HEK293 (cell line): ENCODE measurements at regions not wholly inside any gene's neighbourhood (a gene's known extent, or its start where the extent isn't known, plus 50 kb on each side); places are given as distances from the start of the nearest gene placed in this dataset.

Experiments used
- FEZF1 ChIP-seq: fragments of 450-650 bp; formaldehyde crosslinking; IDR thresholded peaks from 2 replicates; pipeline ENCODE4 v1.5.1; 2016; ENCODE audit warnings: missing biosample characterization, missing genetic modification characterization
- KLF1 ChIP-seq: fragments of 450-650 bp; formaldehyde crosslinking; IDR thresholded peaks from 2 replicates; pipeline ENCODE4 v1.5.1; 2016; ENCODE audit warnings: missing biosample characterization, missing genetic modification characterization
- KLF16 ChIP-seq: fragments of 450-650 bp; formaldehyde crosslinking; IDR thresholded peaks from 2 replicates; pipeline ENCODE4 v1.5.1; 2017; ENCODE audit warnings: missing biosample characterization, missing genetic modification characterization
- KLF9 ChIP-seq: fragments of 450-650 bp; formaldehyde crosslinking; IDR thresholded peaks from 2 replicates; pipeline ENCODE4 v1.5.1; 2016; ENCODE audit warnings: missing biosample characterization, missing genetic modification characterization, low read depth
- MZF1 ChIP-seq: fragments of 450-650 bp; formaldehyde crosslinking; IDR thresholded peaks from 2 replicates; pipeline ENCODE4 v1.5.1; 2017; ENCODE audit warnings: missing biosample characterization, missing genetic modification characterization, borderline replicate concordance
- REPIN1 ChIP-seq: fragments of 450-650 bp; formaldehyde crosslinking; IDR thresholded peaks from 2 replicates; pipeline ENCODE4 v1.5.1; 2017; ENCODE audit warnings: missing biosample characterization, missing genetic modification characterization, low read depth
- SP7 ChIP-seq: fragments of 450-650 bp; formaldehyde crosslinking; IDR thresholded peaks from 2 replicates; pipeline ENCODE4 v1.5.1; 2016; ENCODE audit warnings: missing biosample characterization, missing genetic modification characterization
- ZBTB17 ChIP-seq: fragments of 450-650 bp; formaldehyde crosslinking; IDR thresholded peaks from 2 replicates; pipeline ENCODE4 v1.5.1; 2016; ENCODE audit warnings: missing biosample characterization, missing genetic modification characterization
- ZBTB48 ChIP-seq: fragments of 450-650 bp; formaldehyde crosslinking; IDR thresholded peaks from 2 replicates; pipeline ENCODE4 v1.5.1; 2016; ENCODE audit warnings: missing biosample characterization, missing genetic modification characterization
- ZBTB7A ChIP-seq: fragments of 450-650 bp; formaldehyde crosslinking; IDR thresholded peaks from 2 replicates; pipeline ENCODE4 v1.5.1; 2016; ENCODE audit warnings: low read depth, missing biosample characterization, missing genetic modification characterization
- ZEB2 ChIP-seq: fragments of 450-650 bp; formaldehyde crosslinking; IDR thresholded peaks from 2 replicates; pipeline ENCODE4 v1.5.1; 2016; ENCODE audit warnings: missing biosample characterization, missing genetic modification characterization
- ZFP37 ChIP-seq: fragments of 450-650 bp; formaldehyde crosslinking; IDR thresholded peaks from 2 replicates; pipeline ENCODE4 v1.5.1; 2016; ENCODE audit warnings: missing biosample characterization, missing genetic modification characterization
- ZNF132 ChIP-seq: fragments of 450-650 bp; formaldehyde crosslinking; IDR thresholded peaks from 2 replicates; pipeline ENCODE4 v1.5.1; 2017; ENCODE audit warnings: missing biosample characterization, missing genetic modification characterization, borderline replicate concordance
- ZNF19 ChIP-seq: fragments of 450-650 bp; formaldehyde crosslinking; IDR thresholded peaks from 2 replicates; pipeline ENCODE4; 2016; ENCODE audit warnings: missing biosample characterization, missing genetic modification characterization, low read depth
- ZNF354C ChIP-seq: fragments of 450-650 bp; formaldehyde crosslinking; IDR thresholded peaks from 2 replicates; pipeline ENCODE4 v1.5.1; 2016; ENCODE audit warnings: missing biosample characterization, missing genetic modification characterization, low read depth, borderline replicate concordance
- ZNF426 ChIP-seq: fragments of 450-650 bp; formaldehyde crosslinking; IDR thresholded peaks from 2 replicates; pipeline ENCODE4 v1.5.1; 2017; ENCODE audit warnings: missing biosample characterization, missing genetic modification characterization, mild to moderate bottlenecking, inconsistent platforms, moderate library complexity
- ZNF530 ChIP-seq: fragments of 450-650 bp; formaldehyde crosslinking; IDR thresholded peaks from 2 replicates; pipeline ENCODE4 v1.5.1; 2016; ENCODE audit warnings: low read depth, missing biosample characterization, missing genetic modification characterization
- ZNF549 ChIP-seq: fragments of 450-650 bp; IDR thresholded peaks from 2 replicates; pipeline ENCODE4 v1.5.1; 2018; ENCODE audit warnings: missing biosample characterization, missing genetic modification characterization, mild to moderate bottlenecking, inconsistent platforms, moderate library complexity
- ZNF600 ChIP-seq: fragments of 450-650 bp; formaldehyde crosslinking; IDR thresholded peaks from 2 replicates; pipeline ENCODE4 v1.5.1; 2016; ENCODE audit warnings: missing biosample characterization, missing genetic modification characterization
- ZNF623 ChIP-seq: fragments of 450-650 bp; formaldehyde crosslinking; IDR thresholded peaks from 2 replicates; pipeline ENCODE4 v1.5.1; 2016; ENCODE audit warnings: missing biosample characterization, missing genetic modification characterization
- ZNF626 ChIP-seq: fragments of 450-650 bp; sonication (Bioruptor Pico); formaldehyde crosslinking; IDR thresholded peaks from 2 replicates; pipeline ENCODE4 v1.5.1; 2018; ENCODE audit warnings: missing biosample characterization, missing genetic modification characterization, inconsistent platforms
- ZNF658 ChIP-seq: fragments of 450-650 bp; formaldehyde crosslinking; IDR thresholded peaks from 2 replicates; pipeline ENCODE4; 2016; ENCODE audit warnings: missing biosample characterization, missing genetic modification characterization
- ZNF660 ChIP-seq: fragments of 450-650 bp; IDR thresholded peaks from 2 replicates; pipeline ENCODE4 v1.5.1; 2018; ENCODE audit warnings: missing biosample characterization, mild to moderate bottlenecking, missing genetic modification characterization
- ZNF768 ChIP-seq: fragments of 450-650 bp; formaldehyde crosslinking; IDR thresholded peaks from 2 replicates; pipeline ENCODE4 v1.5.1; 2018; ENCODE audit warnings: missing biosample characterization, mild to moderate bottlenecking, missing genetic modification characterization
- ZNF776 ChIP-seq: fragments of 450-650 bp; formaldehyde crosslinking; IDR thresholded peaks from 2 replicates; pipeline ENCODE4 v1.5.0; 2017; ENCODE audit warnings: missing biosample characterization, missing genetic modification characterization, borderline replicate concordance
- ZSCAN30 ChIP-seq: fragments of 450-650 bp; IDR thresholded peaks from 2 replicates; pipeline ENCODE4 v1.5.1; 2018; ENCODE audit warnings: missing biosample characterization, mild to moderate bottlenecking, missing genetic modification characterization, moderate library complexity
- TF ChIP-seq, protein P1 (sequence below): fragments of 450-650 bp; formaldehyde crosslinking; IDR thresholded peaks from 2 replicates; pipeline ENCODE4 v1.5.1; 2016; ENCODE audit warnings: missing biosample characterization, missing genetic modification characterization
- TF ChIP-seq, protein P2 (sequence below): fragments of 450-650 bp; formaldehyde crosslinking; IDR thresholded peaks from 2 replicates; pipeline ENCODE4 v1.5.1; 2016; ENCODE audit warnings: missing biosample characterization, missing genetic modification characterization
- TF ChIP-seq, protein P3 (sequence below): sonication (generic); formaldehyde crosslinking; IDR thresholded peaks from 2 replicates; pipeline ENCODE4 v1.8.1; 2022; ENCODE audit warnings: mild to moderate bottlenecking, moderate library complexity, missing genetic modification reagents
- TF ChIP-seq, protein P4 (sequence below): fragments of 450-650 bp; formaldehyde crosslinking; IDR thresholded peaks from 2 replicates; pipeline ENCODE4 v1.5.0; 2017; ENCODE audit warnings: missing biosample characterization, missing genetic modification characterization, borderline replicate concordance
- TF ChIP-seq, protein P5 (sequence below): IDR thresholded peaks from 2 replicates; pipeline ENCODE4 v1.6.1; 2011; ENCODE audit warnings: mild to moderate bottlenecking, low read depth, low read length, borderline replicate concordance

DNA sequence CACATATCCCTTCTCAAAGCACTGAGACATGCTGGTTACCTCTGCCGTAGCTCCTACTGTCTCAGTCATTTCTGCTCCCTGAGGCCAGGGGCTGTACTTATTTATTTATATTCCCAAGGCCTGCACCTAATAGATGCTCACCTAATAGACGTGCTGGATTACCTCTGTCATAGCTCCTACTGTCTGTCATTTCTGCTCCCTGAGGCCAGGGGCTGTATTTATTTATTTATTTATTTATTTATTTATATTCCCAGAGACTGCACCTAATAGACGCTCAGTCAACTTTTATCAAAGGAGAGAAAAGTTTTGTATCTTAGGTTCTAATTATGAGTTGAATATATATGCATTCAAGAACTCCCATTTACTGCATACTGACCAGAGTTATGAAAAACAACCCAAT lies 414.0 kb upstream of the TRIB2 start (continued):
- no peak for TF ChIP-seq FEZF1 (tag by site-specific recombination)
- TF ChIP-seq, protein P1, sequence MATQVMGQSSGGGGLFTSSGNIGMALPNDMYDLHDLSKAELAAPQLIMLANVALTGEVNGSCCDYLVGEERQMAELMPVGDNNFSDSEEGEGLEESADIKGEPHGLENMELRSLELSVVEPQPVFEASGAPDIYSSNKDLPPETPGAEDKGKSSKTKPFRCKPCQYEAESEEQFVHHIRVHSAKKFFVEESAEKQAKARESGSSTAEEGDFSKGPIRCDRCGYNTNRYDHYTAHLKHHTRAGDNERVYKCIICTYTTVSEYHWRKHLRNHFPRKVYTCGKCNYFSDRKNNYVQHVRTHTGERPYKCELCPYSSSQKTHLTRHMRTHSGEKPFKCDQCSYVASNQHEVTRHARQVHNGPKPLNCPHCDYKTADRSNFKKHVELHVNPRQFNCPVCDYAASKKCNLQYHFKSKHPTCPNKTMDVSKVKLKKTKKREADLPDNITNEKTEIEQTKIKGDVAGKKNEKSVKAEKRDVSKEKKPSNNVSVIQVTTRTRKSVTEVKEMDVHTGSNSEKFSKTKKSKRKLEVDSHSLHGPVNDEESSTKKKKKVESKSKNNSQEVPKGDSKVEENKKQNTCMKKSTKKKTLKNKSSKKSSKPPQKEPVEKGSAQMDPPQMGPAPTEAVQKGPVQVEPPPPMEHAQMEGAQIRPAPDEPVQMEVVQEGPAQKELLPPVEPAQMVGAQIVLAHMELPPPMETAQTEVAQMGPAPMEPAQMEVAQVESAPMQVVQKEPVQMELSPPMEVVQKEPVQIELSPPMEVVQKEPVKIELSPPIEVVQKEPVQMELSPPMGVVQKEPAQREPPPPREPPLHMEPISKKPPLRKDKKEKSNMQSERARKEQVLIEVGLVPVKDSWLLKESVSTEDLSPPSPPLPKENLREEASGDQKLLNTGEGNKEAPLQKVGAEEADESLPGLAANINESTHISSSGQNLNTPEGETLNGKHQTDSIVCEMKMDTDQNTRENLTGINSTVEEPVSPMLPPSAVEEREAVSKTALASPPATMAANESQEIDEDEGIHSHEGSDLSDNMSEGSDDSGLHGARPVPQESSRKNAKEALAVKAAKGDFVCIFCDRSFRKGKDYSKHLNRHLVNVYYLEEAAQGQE (tag by site-specific recombination): peak; percentile 71; the same call in 1 of the 2 replicates
- TF ChIP-seq KLF9: no peak
- no peak for TF ChIP-seq ZNF600 (tag by site-specific recombination)
- TF ChIP-seq ZNF19 (tag by site-specific recombination): no peak
- TF ChIP-seq, protein P2, sequence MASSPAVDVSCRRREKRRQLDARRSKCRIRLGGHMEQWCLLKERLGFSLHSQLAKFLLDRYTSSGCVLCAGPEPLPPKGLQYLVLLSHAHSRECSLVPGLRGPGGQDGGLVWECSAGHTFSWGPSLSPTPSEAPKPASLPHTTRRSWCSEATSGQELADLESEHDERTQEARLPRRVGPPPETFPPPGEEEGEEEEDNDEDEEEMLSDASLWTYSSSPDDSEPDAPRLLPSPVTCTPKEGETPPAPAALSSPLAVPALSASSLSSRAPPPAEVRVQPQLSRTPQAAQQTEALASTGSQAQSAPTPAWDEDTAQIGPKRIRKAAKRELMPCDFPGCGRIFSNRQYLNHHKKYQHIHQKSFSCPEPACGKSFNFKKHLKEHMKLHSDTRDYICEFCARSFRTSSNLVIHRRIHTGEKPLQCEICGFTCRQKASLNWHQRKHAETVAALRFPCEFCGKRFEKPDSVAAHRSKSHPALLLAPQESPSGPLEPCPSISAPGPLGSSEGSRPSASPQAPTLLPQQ: no peak
- TF ChIP-seq ZNF768 (tag by site-specific recombination): no peak
- 0 out of 2 replicates have a peak, but pooled peaks have one; percentile 67 for TF ChIP-seq ZNF354C
- no peak for TF ChIP-seq REPIN1 (tag by site-specific recombination)
- TF ChIP-seq ZBTB48 (tag by site-specific recombination): no peak
- no peak for TF ChIP-seq ZNF776 (tag by site-specific recombination)
- no peak for TF ChIP-seq SP7
- TF ChIP-seq ZNF658 (tag by site-specific recombination): no peak
- TF ChIP-seq ZNF132 (tag by site-specific recombination): no peak
- peak; percentile 52; the same call in 1 of the 2 replicates for TF ChIP-seq ZNF623
- no peak for TF ChIP-seq ZNF530 (tag by site-specific recombination)
- no peak for TF ChIP-seq KLF16 (tag by site-specific recombination)
- TF ChIP-seq ZNF626: no peak
- no peak for TF ChIP-seq ZBTB17 (tag by site-specific recombination)
- no peak for TF ChIP-seq ZEB2 (tag by site-specific recombination)
- no peak for TF ChIP-seq ZNF549
- no peak for TF ChIP-seq KLF1 (tag by site-specific recombination)
- TF ChIP-seq, protein P3, sequence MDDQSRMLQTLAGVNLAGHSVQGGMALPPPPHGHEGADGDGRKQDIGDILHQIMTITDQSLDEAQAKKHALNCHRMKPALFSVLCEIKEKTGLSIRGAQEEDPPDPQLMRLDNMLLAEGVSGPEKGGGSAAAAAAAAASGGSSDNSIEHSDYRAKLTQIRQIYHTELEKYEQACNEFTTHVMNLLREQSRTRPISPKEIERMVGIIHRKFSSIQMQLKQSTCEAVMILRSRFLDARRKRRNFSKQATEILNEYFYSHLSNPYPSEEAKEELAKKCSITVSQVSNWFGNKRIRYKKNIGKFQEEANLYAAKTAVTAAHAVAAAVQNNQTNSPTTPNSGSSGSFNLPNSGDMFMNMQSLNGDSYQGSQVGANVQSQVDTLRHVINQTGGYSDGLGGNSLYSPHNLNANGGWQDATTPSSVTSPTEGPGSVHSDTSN (CRISPR knock-in tag): no peak
- no peak for TF ChIP-seq ZSCAN30 (tag by site-specific recombination)
- TF ChIP-seq ZBTB7A (tag by site-specific recombination): no peak
- TF ChIP-seq MZF1 (tag by site-specific recombination): no peak
- no peak for TF ChIP-seq ZNF660 (tag by site-specific recombination)
- no peak for TF ChIP-seq ZFP37 (tag by site-specific recombination)
- peak; percentile 85 for TF ChIP-seq ZNF426 (tag by site-specific recombination)
- TF ChIP-seq, protein P4, sequence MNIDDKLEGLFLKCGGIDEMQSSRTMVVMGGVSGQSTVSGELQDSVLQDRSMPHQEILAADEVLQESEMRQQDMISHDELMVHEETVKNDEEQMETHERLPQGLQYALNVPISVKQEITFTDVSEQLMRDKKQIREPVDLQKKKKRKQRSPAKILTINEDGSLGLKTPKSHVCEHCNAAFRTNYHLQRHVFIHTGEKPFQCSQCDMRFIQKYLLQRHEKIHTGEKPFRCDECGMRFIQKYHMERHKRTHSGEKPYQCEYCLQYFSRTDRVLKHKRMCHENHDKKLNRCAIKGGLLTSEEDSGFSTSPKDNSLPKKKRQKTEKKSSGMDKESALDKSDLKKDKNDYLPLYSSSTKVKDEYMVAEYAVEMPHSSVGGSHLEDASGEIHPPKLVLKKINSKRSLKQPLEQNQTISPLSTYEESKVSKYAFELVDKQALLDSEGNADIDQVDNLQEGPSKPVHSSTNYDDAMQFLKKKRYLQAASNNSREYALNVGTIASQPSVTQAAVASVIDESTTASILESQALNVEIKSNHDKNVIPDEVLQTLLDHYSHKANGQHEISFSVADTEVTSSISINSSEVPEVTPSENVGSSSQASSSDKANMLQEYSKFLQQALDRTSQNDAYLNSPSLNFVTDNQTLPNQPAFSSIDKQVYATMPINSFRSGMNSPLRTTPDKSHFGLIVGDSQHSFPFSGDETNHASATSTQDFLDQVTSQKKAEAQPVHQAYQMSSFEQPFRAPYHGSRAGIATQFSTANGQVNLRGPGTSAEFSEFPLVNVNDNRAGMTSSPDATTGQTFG (tag by site-specific recombination): no peak
- TF ChIP-seq, protein P5, sequence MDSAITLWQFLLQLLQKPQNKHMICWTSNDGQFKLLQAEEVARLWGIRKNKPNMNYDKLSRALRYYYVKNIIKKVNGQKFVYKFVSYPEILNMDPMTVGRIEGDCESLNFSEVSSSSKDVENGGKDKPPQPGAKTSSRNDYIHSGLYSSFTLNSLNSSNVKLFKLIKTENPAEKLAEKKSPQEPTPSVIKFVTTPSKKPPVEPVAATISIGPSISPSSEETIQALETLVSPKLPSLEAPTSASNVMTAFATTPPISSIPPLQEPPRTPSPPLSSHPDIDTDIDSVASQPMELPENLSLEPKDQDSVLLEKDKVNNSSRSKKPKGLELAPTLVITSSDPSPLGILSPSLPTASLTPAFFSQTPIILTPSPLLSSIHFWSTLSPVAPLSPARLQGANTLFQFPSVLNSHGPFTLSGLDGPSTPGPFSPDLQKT: no peak
